ENCODE measurements at regions not wholly inside any gene's neighbourhood (a gene's known extent, or its start where the extent isn't known, plus 50 kb on each side); places are given as distances from the start of the nearest gene placed in this dataset.
"Not testable (repeated sequence)": the region's sequence is repeated elsewhere in the genome, so short reads cannot be mapped to it uniquely, and the experiment has no call there.

GRCh38 chr6:12485837-12486236 lies 195.7 kb downstream of the EDN1 start:
- in situ Hi-C loops (cut with MboI; ENCODE audit: low pct_unique_long_range_greater_than_20kb in 2 of 9, low sequenced_read_pairs in 9 of 9, unreplicated experiment in 9 of 9) = no loop called here
- H3K4me1 ChIP-seq (replicated peaks in 1 of 2) = peaks cover 0 to 9% of the 10 kb centered on the region in 2 donors
- H3K4me3 ChIP-seq = no peak overlapping the region
- no peak for ATAC-seq (replicated peaks in 6 of 8)
- 57 to 100% (median 84%) methylated on average over 1 to 3 of the region's 3 CpGs; no CpG with 5 or more reads in 1 of the 10 experiments for WGBS, 10 experiments
- H3K27ac ChIP-seq = no peak overlapping the region

DNA sequence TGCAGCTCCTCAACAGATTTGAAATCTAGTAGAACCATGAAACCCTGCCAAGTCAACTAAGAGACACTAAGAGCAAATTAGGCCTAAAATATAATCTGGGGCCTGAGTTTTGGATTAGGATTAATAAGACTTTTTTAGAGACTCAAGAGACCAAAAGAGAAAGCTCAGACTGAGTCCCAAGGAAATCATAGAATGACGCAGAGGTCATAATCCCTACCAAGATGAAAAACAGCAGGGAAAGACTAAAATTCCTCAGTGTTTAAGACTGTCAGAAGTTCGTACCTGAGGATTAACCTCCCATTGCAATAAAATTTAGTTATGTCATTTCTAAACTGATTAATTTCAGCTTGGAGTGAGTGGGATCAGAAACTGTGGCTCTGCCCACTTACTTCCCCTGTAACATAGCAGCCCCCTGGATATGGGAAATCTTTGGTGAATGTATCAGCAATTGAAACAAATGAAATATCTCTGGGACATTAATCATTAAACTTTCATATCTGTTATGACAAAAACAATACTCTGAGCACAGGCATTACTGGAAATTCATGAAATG lies 200.3 kb downstream of the EDN1 start:
- Histone ChIP-seq H3K4me3 (no peak overlapping the region), H3K4me1 (replicated peaks in 1 of 2) (no peaks in the 10 kb centered on the region), H3K27ac (no peak overlapping the region)
- in situ Hi-C loops (cut with MboI; ENCODE audit: low pct_unique_long_range_greater_than_20kb in 2 of 9, low sequenced_read_pairs in 9 of 9, unreplicated experiment in 9 of 9) = no loop called here
- WGBS, 10 experiments = 40 to 100% (median 77%) methylated on average over 1 to 2 of the region's 2 CpGs; no CpG with 5 or more reads in 2 of the 10 experiments
- no peak for ATAC-seq (replicated peaks in 6 of 8)

- in situ Hi-C loops (cut with MboI; ENCODE audit: low pct_unique_long_range_greater_than_20kb in 2 of 9, low sequenced_read_pairs in 9 of 9, unreplicated experiment in 9 of 9) = no loop called here
- Histone ChIP-seq H3K4me1 (replicated peaks in 1 of 2) (no peaks in the 10 kb centered on the region), H3K4me3 (no peak overlapping the region), H3K27ac (no peak overlapping the region)
- peak in 6 of 8 experiments; percentile 29 to 69 (median 48) for ATAC-seq (replicated peaks in 6 of 8)
- 17 to 100% (median 80%) methylated on average over 1 to 2 of the region's 2 CpGs; no CpG with 5 or more reads in 1 of the 10 experiments for WGBS, 10 experiments
Measured at GRCh38 chr6:12490904-12491571, 200.9 kb downstream of the EDN1 start.

DNA sequence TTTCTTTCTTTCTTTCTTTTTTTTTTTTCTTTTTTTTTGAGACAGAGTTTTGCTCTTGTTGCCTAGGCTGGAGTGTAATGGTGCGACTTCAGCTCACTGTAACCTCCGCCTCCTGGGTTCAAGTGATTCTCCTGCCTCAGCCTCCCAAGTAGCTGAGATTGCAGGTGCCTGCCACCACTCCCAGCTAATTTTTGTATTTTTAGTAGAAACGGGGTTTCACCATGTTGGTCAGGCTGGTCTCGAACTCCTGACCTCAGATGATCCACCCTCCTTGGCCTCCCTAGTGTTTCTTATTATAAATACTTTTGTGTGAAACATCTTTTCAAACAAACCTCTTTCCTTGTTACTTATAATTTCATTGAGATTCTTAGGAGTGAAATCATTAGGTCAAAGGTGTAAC lies 202.8 kb downstream of the EDN1 start:
- H3K27ac ChIP-seq; H3K4me3 ChIP-seq; H3K4me1 ChIP-seq (replicated peaks in 1 of 2); in situ Hi-C loops (cut with MboI; ENCODE audit: low pct_unique_long_range_greater_than_20kb in 2 of 9, low sequenced_read_pairs in 9 of 9, unreplicated experiment in 9 of 9); ATAC-seq (replicated peaks in 6 of 8): not testable (repeated sequence)
- 83 to 100% (median 100%) methylated on average over 1 to 4 of the region's 4 CpGs; no CpG with 5 or more reads in 1 of the 10 experiments for WGBS, 10 experiments

- no peak overlapping the region for H3K27ac ChIP-seq
- in situ Hi-C loops (cut with MboI; ENCODE audit: low pct_unique_long_range_greater_than_20kb in 2 of 9, low sequenced_read_pairs in 9 of 9, unreplicated experiment in 9 of 9) = no loop called here
- no peak overlapping the region for H3K4me3 ChIP-seq
- 85 to 100% (median 96%) methylated on average over 2 to 4 of the region's 4 CpGs; no CpG with 5 or more reads in 5 of the 10 experiments for WGBS, 10 experiments
- no peak for ATAC-seq (replicated peaks in 6 of 8)
- no peaks in the 10 kb centered on the region for H3K4me1 ChIP-seq (replicated peaks in 1 of 2)
Measured at GRCh38 chr6:12493446-12493845, 203.3 kb downstream of the EDN1 start.

DNA sequence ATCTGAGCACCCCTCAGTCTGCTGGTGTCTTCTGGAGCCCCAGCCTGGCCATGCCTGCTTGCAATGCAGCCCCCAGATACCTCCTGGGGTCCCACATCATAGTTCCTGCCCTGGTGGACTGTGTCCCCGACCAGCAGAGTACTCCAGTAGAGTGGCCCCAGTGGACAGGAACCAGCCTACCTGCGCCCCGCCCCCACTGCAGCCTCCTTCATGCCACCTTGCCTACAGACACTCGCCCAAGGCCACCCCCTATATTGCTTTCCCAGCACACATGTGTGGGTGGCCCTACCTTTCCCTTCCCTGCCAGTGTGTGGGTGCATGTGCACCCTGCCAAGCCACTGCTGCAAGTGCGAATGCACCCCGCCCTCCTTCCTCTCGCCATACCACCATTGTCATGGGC lies 204.0 kb downstream of the EDN1 start:
- WGBS, 10 experiments = 60 to 83% (median 75%) methylated on average over 1 to 2 of the region's 7 CpGs; no CpG with 5 or more reads in 7 of the 10 experiments
- H3K27ac ChIP-seq = no peak overlapping the region
- H3K4me3 ChIP-seq = no peak overlapping the region
- H3K4me1 ChIP-seq (replicated peaks in 1 of 2) = no peaks in the 10 kb centered on the region
- ATAC-seq (replicated peaks in 6 of 8) = no peak
- in situ Hi-C loops (cut with MboI; ENCODE audit: low pct_unique_long_range_greater_than_20kb in 2 of 9, low sequenced_read_pairs in 9 of 9, unreplicated experiment in 9 of 9) = no loop called here

DNA sequence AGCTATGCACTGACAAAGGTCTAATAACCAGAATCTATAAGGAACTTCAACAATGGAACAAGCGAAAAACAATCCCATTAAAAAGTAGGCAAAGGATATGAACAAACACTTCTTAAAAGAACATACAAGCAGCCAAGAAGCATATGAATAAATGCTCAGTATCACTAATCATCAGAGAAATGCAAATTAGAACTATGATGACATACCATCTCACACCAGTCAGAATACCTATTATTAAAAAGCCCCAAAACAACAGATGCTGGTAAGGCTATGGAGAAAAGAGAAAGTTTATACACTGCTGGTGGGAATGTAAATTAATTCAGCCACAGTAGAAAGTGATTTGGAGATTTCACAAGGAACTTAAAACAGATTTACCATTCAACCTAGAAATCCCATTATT lies 211.8 kb downstream of the EDN1 start:
- WGBS, 10 experiments = 89 to 100% (median 100%) methylated on average over 1 of the region's 1 CpG; no CpG with 5 or more reads in 1 of the 10 experiments
- Histone ChIP-seq H3K27ac (no peak overlapping the region), H3K4me3 (no peak overlapping the region), H3K4me1 (replicated peaks in 1 of 2) (no peaks in the 10 kb centered on the region)
- in situ Hi-C loops (cut with MboI; ENCODE audit: low pct_unique_long_range_greater_than_20kb in 2 of 9, low sequenced_read_pairs in 9 of 9, unreplicated experiment in 9 of 9) = no loop called here
- ATAC-seq (replicated peaks in 6 of 8) = peak in 2 of 8 experiments; percentile 28 to 56

DNA sequence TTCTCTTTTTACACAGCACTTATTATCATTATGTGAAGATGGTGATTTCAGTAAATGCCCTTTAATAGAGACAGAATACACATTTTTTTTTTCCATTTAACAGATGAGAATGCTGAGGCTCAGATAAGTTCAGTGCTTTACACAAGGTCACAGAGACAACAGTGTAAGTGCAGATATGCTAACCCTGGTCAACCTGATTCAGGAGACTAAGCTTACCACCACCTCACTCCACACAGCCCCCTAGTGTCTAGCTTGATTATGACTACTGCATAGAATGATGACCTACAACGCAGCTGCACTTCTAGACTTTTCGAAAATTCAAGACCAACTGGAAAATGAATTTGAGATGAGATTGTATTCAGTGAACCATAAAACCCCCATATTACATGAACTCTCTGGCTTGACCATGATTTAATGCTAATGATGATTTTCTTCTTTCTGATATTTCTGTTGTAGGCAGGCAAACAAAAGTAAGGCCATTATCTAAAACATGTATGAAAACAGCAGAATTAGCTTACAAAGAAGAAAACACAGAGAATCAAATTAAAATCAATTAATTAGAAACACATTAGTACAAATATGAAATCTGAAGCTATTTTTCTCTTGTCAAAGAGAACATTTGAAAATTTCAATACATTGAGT lies 212.1 kb upstream of the PHACTR1 start:
- Histone ChIP-seq H3K4me3 (no peak overlapping the region), H3K27ac (no peak overlapping the region), H3K4me1 (replicated peaks in 1 of 2) (no peaks in the 10 kb centered on the region)
- 40 to 100% (median 93%) methylated on average over 1 to 2 of the region's 2 CpGs; no CpG with 5 or more reads in 2 of the 10 experiments for WGBS, 10 experiments
- in situ Hi-C loops (cut with MboI; ENCODE audit: low pct_unique_long_range_greater_than_20kb in 2 of 9, low sequenced_read_pairs in 9 of 9, unreplicated experiment in 9 of 9) = no loop called here
- no peak for ATAC-seq (replicated peaks in 6 of 8)

DNA sequence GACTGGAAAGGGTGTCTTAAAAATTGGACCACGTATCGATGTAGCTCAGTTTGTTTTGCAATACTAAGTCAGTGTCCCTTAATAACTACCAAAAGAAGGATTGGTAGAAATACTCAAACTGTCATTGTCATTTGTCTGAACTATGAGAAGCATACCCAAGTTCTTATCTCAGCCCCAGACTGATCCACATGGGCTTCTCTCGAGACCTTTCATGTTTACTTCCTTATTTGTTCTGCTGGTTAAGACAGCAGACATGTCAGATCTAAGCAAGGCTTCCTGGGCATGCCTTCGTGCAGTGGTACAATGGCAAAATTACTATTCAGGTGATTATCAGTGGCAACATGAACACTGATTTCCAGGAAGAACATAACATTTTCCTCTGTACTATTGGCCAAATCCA lies 211.1 kb upstream of the PHACTR1 start:
- Histone ChIP-seq H3K27ac (no peak overlapping the region), H3K4me1 (replicated peaks in 1 of 2) (no peaks in the 10 kb centered on the region), H3K4me3 (no peak overlapping the region)
- no peak for ATAC-seq (replicated peaks in 6 of 8)
- WGBS, 10 experiments = 43 to 100% (median 87%) methylated on average over 2 to 4 of the region's 4 CpGs
- in situ Hi-C loops (cut with MboI; ENCODE audit: low pct_unique_long_range_greater_than_20kb in 2 of 9, low sequenced_read_pairs in 9 of 9, unreplicated experiment in 9 of 9) = no loop called here

GRCh38 chr6:12506159-12506558 lies 210.4 kb upstream of the PHACTR1 start:
- Histone ChIP-seq H3K4me1 (replicated peaks in 1 of 2) (no peaks in the 10 kb centered on the region), H3K4me3 (no peak overlapping the region), H3K27ac (no peak overlapping the region)
- ATAC-seq (replicated peaks in 6 of 8) = peak in 2 of 8 experiments; percentile 39 to 54
- WGBS, 10 experiments = 33 to 100% (median 89%) methylated on average over 1 to 2 of the region's 2 CpGs; no CpG with 5 or more reads in 2 of the 10 experiments
- in situ Hi-C loops (cut with MboI; ENCODE audit: low pct_unique_long_range_greater_than_20kb in 2 of 9, low sequenced_read_pairs in 9 of 9, unreplicated experiment in 9 of 9) = no loop called here

- Histone ChIP-seq H3K4me3 (no peak overlapping the region), H3K27ac (no peak overlapping the region), H3K4me1 (replicated peaks in 1 of 2) (no peaks in the 10 kb centered on the region)
- ATAC-seq (replicated peaks in 6 of 8) = no peak
- 40 to 83% (median 66%) methylated on average over 1 to 3 of the region's 3 CpGs; no CpG with 5 or more reads in 1 of the 10 experiments for WGBS, 10 experiments
- in situ Hi-C loops (cut with MboI; ENCODE audit: low pct_unique_long_range_greater_than_20kb in 2 of 9, low sequenced_read_pairs in 9 of 9, unreplicated experiment in 9 of 9) = no loop called here
Measured at GRCh38 chr6:12507636-12508035, 208.9 kb upstream of the PHACTR1 start.

- ATAC-seq (replicated peaks in 6 of 8) = no peak
- H3K4me1 ChIP-seq (replicated peaks in 1 of 2) = no peaks in the 10 kb centered on the region
- no peak overlapping the region for H3K4me3 ChIP-seq
- 82 to 100% (median 93%) methylated on average over 2 to 4 of the region's 4 CpGs; no CpG with 5 or more reads in 5 of the 10 experiments for WGBS, 10 experiments
- no peak overlapping the region for H3K27ac ChIP-seq
- in situ Hi-C loops (cut with MboI; ENCODE audit: low pct_unique_long_range_greater_than_20kb in 2 of 9, low sequenced_read_pairs in 9 of 9, unreplicated experiment in 9 of 9) = no loop called here
Measured at GRCh38 chr6:12508553-12508952, 208.0 kb upstream of the PHACTR1 start.

- Histone ChIP-seq H3K4me3 (no peak overlapping the region), H3K27ac (no peak overlapping the region), H3K4me1 (replicated peaks in 1 of 2) (no peaks in the 10 kb centered on the region)
- WGBS, 10 experiments = 0 to 100% (median 75%) methylated on average over 1 of the region's 1 CpG; no CpG with 5 or more reads in 3 of the 10 experiments
- in situ Hi-C loops (cut with MboI; ENCODE audit: low pct_unique_long_range_greater_than_20kb in 2 of 9, low sequenced_read_pairs in 9 of 9, unreplicated experiment in 9 of 9) = no loop called here
- peak in 2 of 8 experiments; percentile 25 to 48 for ATAC-seq (replicated peaks in 6 of 8)
Measured at GRCh38 chr6:12509060-12509459, 207.5 kb upstream of the PHACTR1 start.
